NCI-H748 (cell line): ENCODE measurements at regions not wholly inside any gene's neighbourhood (a gene's known extent, or its start where the extent isn't known, plus 50 kb on each side); places are given as distances from the start of the nearest gene placed in this dataset.
"Not testable (repeated sequence)": the region's sequence is repeated elsewhere in the genome, so short reads cannot be mapped to it uniquely, and the experiment has no call there.

Experiments used
- DNase-seq: peaks from one replicate; lab custom pipeline; 2025; ENCODE audit not compliant: unreplicated experiment; lab: John Stamatoyannopoulos, UW

- no peak for DNase-seq
Observed at GRCh38 chr5:158226496-158226895, 367.6 kb upstream of the CLINT1 start.

- no peak for DNase-seq
Observed at GRCh38 chr5:158224253-158224652, 365.3 kb upstream of the CLINT1 start.

GRCh38 chr5:158223054-158223600 is 364.2 kb upstream of the CLINT1 start:
- no peak for DNase-seq

DNA sequence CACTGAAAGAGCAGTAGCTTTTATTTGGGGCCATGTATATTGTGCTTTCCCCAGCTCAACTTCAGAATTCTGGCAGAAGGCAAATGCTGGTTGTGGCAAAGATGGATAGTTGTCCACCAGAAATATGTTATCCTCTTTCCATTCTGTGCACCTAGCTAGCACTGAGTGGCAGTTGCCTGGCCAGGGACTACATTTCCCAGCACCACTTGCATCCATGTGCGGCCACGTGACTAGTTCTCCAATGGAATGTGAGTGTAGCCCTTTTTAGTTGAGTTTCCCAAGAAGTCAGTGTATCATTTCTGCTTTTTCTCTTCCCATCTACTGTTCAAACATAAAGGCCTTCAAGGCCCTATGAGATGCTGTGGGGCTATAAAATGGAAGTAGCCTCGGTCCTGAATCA is 354.0 kb upstream of the CLINT1 start:
- DNase-seq, result no peak

GRCh38 chr5:158212237-158212636 is 353.3 kb upstream of the CLINT1 start:
- no peak for DNase-seq

- no peak for DNase-seq
Observed at GRCh38 chr5:158209219-158209908, 350.4 kb upstream of the CLINT1 start.

DNA sequence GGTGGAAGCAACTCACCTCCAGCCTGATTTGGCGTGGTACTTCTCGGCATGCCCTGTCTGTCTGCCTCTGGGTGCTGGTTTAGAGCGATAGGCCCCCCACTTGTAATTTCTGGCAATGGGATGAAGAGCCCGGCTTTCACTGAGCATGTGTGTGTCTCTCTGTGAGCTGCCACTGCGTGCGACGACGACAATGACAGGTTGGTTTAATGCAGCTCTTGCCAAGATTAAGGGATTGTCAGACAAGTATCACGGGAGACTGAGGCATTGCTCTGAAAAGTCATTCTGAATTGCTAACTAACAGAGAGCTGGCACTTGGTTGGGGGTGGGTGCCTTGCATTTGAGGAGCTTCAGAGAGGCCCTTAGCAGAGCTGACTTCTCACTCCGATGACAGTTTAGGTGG is 348.8 kb upstream of the CLINT1 start:
- no peak for DNase-seq

DNA sequence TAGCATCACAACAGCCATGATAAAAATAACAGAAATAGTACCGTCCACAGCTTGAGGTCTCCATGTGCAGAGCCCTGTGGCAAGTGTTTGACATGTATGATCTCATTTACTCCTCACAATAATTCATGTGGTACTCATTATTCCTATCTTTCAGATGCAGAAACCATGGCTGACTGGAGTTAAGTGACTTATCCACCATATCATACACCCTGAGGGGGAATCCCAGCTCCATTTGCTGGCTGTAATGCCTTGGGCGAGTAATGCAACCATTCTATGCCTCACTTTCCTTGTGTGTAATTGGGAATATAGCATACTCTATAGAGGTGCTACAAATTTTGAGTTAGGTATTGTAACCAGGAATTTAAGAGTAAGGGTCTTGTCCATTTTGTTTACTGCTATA is 347.0 kb upstream of the CLINT1 start:
- no peak for DNase-seq

DNA sequence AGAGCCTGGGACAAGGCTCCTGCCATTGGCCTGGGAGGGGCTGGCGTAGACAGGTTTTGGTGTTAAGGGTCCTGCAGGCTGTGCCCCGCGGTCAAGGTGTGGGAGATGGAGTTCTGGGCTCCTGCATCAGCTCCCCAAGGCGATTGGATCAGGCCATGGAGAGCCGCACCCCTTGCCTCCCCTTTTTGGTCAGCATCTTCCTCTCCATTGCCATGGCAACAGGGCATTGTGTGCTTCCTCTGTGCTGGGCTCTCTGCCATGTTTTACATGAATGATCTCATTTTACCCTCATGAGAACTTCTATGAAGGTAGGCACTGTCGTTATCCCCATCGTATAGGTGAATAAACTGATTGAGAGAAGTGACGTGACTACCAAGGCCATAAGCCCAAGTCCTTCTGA is 344.3 kb upstream of the CLINT1 start:
- DNase-seq, result peak; percentile 87

- DNase-seq, result no peak
Observed at GRCh38 chr5:158202801-158203200, 343.9 kb upstream of the CLINT1 start.

GRCh38 chr5:158200619-158201018 is 341.7 kb upstream of the CLINT1 start:
- no peak for DNase-seq

DNA sequence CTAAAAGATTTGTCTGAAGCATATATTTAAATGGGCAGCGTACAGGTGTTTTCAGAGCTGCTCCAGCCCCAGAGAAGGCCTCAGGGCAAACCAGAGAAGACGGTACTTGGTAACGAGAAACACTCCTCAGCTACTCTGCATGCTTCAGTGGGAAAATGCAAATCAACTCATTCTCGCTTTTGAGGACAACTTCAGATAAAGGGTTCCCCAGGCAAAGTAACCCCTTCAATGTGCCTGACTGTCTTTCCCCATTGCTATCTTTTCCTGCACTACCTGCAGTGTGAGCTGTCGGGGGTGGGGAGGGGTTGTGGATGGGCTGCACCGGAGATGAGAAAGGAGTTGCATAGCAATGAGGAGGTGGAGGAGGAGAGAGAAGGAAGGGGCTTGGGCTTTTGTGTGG is 339.7 kb upstream of the CLINT1 start:
- no peak for DNase-seq

- no peak for DNase-seq
Observed at GRCh38 chr5:158195416-158196210, 336.7 kb upstream of the CLINT1 start.

DNA sequence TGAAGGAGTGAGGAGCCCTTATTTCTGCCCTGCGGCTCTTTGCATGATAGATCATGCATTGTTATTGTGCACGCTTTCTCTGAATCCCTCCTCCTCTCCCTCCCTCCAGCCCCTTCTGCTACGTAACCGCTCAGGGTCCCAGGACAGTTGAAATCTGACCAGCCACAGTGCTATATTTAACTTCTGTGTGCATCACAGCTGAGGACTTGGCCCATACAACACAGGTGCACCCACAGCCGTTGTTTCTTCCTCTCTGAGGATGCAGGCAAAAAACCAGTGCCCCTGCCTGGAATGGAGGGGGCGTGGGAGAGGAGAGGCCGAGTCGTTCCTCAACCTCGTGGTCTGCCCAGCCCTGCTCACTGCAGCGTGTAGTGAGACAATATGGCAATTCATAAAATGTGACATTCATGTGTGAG is 335.6 kb upstream of the CLINT1 start:
- no peak for DNase-seq

DNA sequence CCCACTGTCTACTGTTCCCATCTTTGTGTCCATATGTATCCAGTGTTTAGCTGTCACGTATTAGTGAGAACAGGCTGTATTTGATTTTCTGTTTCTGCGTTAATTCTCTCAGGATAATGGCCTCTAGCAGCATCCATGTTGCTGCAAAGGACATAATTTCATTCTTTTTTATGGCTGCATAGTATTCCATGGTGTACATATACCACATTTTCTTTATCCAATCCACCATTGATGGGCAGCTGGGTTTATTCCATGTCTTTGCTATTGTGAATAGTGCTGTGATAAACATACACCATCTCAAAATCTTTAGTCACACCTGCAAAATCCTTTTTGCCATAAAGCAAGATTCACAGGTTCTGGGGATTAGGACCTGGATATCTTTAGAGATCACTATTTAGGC is 334.4 kb upstream of the CLINT1 start:
- not testable (repeated sequence) for DNase-seq

DNA sequence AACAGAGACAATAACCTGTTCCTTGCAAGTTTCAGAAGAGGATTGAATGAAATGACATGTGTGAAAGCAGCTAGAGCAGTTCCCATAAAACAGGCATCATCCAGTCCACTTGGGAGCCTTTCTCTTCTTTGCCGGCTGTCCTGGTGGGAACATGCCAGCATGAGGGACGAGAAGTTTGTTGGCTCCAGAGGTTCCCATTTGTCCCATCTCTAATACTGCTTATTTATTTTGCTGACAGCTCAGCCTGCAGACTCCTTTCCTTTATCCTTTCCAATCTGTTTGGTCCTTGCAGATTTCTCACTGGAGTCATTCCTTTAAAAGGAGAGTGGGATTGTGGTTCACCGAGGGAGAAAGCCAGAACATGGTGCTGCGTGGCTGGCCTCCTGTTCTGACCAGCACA is 321.5 kb upstream of the CLINT1 start:
- no peak for DNase-seq

DNA sequence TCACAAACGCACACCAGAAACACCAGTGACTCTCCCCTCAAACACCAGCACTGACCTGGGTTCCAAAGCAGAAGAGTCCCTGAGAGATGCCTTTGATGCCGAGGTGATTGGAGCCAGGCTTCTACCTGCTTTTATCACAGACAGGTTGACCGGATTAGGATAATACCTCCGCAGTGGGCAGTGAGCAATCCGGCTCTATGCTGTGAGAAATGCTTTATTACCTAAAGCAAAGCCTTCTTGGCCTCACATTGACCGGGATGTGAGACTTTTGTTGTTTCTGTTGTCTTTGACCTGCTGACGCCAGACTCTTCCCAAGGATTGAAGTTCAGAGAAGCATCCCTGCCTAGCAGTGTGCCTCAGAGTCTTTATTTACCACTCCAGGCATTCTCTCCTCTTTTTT is 320.3 kb upstream of the CLINT1 start:
- no peak for DNase-seq

DNA sequence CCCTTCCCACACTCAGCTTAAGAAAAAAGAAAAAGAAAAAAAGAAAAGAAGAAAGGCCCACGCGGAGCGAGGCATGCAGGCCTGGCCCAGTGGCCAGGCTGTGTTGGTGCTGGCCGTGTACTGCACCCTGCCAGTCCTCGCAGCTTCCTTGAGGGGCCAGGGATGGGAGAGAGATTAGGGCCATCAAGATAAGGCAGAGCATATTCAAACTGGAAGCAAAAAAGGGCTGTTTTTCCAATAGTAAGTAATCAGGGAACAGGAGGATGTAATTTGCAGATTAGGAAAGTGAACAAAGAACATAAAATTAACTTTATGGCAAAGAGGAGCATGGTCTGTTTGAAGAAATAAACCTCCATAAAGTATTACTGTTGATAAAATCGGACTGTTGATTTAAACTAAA is 319.6 kb upstream of the CLINT1 start:
- no peak for DNase-seq

GRCh38 chr5:158177146-158177545 is 318.2 kb upstream of the CLINT1 start:
- DNase-seq, result no peak

- peak; percentile 6 for DNase-seq
Observed at GRCh38 chr5:158175934-158176481, 317.1 kb upstream of the CLINT1 start.

- DNase-seq, result peak; percentile 69
Observed at GRCh38 chr5:158174918-158175851, 316.2 kb upstream of the CLINT1 start.
